ENCODE measurements at regions not wholly inside any gene's neighbourhood (a gene's known extent, or its start where the extent isn't known, plus 50 kb on each side); places are given as distances from the start of the nearest gene placed in this dataset.

DNA sequence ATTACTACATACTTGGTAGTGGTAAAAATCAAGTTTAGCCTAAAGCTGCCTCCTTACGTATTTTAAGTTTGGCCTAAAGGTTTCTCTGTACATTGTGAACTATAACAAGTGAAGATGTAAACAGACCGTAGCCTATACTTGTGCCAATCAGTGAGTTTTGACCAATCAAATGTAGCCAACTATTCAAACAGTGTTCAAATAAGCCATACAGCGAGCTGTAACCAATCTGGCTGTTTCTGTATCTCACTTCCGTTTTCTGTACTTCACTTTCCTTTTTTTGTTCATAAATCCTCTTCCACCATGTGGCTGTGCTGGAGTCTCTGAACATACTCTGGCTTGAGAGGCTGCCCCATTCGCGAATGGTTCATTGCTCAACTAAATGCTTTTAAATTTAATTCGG, 2504.6 kb downstream of the PCDH9 start:
- Mint-ChIP-seq H3K36me3 (ENCODE audit: low read depth) (no peaks in the 10 kb centered on the region), H3K27ac (no peak overlapping the region), H3K4me3 (no peak overlapping the region), H3K9me3 (no peaks in the 10 kb centered on the region), H3K27me3 (ENCODE audit: insufficient read depth, low read depth, poor library complexity) (peaks cover under 1% of the 10 kb centered on the region), H3K4me1 (peaks cover 3% of the 10 kb centered on the region; the same call in 2 of the 3 replicates)
- H3F3A ChIP-seq (replicated peaks; ENCODE audit: low read depth) = no peaks in the 10 kb centered on the region
- H3K9me2 ChIP-seq (ENCODE audit: insufficient read depth) = no peaks in the 10 kb centered on the region
- H3K79me2 ChIP-seq (replicated peaks; ENCODE audit: insufficient read depth) = no peaks in the 10 kb centered on the region
- ATAC-seq (no peak), DNase-seq (ENCODE audit: low spot score) (no peak)
- no peak overlapping the region for H3K4me2 ChIP-seq
- H2AFZ ChIP-seq = peak overlapping the region; percentile 87; the same call in 1 of the 2 replicates
- H3K27me3 ChIP-seq (ENCODE audit: insufficient read depth) = no peaks in the 10 kb centered on the region
- no peak overlapping the region for H3K27ac ChIP-seq (ENCODE audit: low read depth)
- no peaks in the 10 kb centered on the region for H4K20me1 ChIP-seq (replicated peaks; ENCODE audit: insufficient read depth)
- peaks cover 9% of the 10 kb centered on the region for H3K4me1 ChIP-seq (ENCODE audit: insufficient read depth)
- H3K36me3 ChIP-seq (ENCODE audit: insufficient read depth) = no peaks in the 10 kb centered on the region
- H3K4me3 ChIP-seq = no peak overlapping the region
- TF ChIP-seq ETS1 (IDR thresholded peaks at IDR 0.05) (no peak), POLR2AphosphoS5 (IDR thresholded peaks at IDR 0.05; ENCODE audit: low read depth) (no peak), NANOG (IDR thresholded peaks at IDR 0.05; ENCODE audit: borderline replicate concordance) (no peak), JUNB (IDR thresholded peaks at IDR 0.05; ENCODE audit: unreplicated experiment) (no peak), ZNF114 (CRISPR knock-in tag; IDR thresholded peaks at IDR 0.05) (no peak), ZNF331 (CRISPR knock-in tag; IDR thresholded peaks at IDR 0.05; ENCODE audit: low read depth) (no peak), EZH2 (IDR thresholded peaks at IDR 0.05; ENCODE audit: low read depth, unreplicated experiment) (no peak), STAT1 (IDR thresholded peaks at IDR 0.05; ENCODE audit: unreplicated experiment) (no peak), EZH2phosphoT487 (IDR thresholded peaks at IDR 0.05; ENCODE audit: unreplicated experiment) (no peak)
- TF ChIP-seq, protein P1, sequence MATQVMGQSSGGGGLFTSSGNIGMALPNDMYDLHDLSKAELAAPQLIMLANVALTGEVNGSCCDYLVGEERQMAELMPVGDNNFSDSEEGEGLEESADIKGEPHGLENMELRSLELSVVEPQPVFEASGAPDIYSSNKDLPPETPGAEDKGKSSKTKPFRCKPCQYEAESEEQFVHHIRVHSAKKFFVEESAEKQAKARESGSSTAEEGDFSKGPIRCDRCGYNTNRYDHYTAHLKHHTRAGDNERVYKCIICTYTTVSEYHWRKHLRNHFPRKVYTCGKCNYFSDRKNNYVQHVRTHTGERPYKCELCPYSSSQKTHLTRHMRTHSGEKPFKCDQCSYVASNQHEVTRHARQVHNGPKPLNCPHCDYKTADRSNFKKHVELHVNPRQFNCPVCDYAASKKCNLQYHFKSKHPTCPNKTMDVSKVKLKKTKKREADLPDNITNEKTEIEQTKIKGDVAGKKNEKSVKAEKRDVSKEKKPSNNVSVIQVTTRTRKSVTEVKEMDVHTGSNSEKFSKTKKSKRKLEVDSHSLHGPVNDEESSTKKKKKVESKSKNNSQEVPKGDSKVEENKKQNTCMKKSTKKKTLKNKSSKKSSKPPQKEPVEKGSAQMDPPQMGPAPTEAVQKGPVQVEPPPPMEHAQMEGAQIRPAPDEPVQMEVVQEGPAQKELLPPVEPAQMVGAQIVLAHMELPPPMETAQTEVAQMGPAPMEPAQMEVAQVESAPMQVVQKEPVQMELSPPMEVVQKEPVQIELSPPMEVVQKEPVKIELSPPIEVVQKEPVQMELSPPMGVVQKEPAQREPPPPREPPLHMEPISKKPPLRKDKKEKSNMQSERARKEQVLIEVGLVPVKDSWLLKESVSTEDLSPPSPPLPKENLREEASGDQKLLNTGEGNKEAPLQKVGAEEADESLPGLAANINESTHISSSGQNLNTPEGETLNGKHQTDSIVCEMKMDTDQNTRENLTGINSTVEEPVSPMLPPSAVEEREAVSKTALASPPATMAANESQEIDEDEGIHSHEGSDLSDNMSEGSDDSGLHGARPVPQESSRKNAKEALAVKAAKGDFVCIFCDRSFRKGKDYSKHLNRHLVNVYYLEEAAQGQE (IDR thresholded peaks at IDR 0.05; ENCODE audit: unreplicated experiment) = no peak
- TF ChIP-seq, protein P2, sequence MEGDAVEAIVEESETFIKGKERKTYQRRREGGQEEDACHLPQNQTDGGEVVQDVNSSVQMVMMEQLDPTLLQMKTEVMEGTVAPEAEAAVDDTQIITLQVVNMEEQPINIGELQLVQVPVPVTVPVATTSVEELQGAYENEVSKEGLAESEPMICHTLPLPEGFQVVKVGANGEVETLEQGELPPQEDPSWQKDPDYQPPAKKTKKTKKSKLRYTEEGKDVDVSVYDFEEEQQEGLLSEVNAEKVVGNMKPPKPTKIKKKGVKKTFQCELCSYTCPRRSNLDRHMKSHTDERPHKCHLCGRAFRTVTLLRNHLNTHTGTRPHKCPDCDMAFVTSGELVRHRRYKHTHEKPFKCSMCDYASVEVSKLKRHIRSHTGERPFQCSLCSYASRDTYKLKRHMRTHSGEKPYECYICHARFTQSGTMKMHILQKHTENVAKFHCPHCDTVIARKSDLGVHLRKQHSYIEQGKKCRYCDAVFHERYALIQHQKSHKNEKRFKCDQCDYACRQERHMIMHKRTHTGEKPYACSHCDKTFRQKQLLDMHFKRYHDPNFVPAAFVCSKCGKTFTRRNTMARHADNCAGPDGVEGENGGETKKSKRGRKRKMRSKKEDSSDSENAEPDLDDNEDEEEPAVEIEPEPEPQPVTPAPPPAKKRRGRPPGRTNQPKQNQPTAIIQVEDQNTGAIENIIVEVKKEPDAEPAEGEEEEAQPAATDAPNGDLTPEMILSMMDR (conservative IDR thresholded peaks at IDR 0.05; ENCODE audit: low read depth in 2 of 2) = no peak

All from GM23338 (cell line).